Liver (tissue), 8 donors: ENCODE measurements at regions not wholly inside any gene's neighbourhood (a gene's known extent, or its start where the extent isn't known, plus 50 kb on each side); places are given as distances from the start of the nearest gene placed in this dataset.

Experiments used
- DNase-seq: peaks from one replicate; pipeline ENCODE4 v3.0.0-alpha.2; 2017; ENCODE audit warnings: low spot score
- H3K27ac ChIP-seq, 2 donors: one replicate each; pipeline ENCODE4 v1.7.0; 2013; ENCODE audit warnings: inconsistent platforms in 2 of 2, low read length in 2 of 2, control low read depth in 1 of 2, low read depth in 1 of 2, mild to moderate bottlenecking in 1 of 2
- H3K27me3 ChIP-seq, 4 donors: one replicate each; pipeline versions ENCODE4 v1.6.1 to v1.7.0; 2013; ENCODE audit warnings: low read length in 3 of 4, inconsistent platforms in 1 of 4, mild to moderate bottlenecking in 1 of 4, moderate library complexity in 1 of 4; ENCODE audit not compliant: control insufficient read depth in 4 of 4, insufficient read depth in 4 of 4
- H3K36me3 ChIP-seq, 4 donors: one replicate each; pipeline versions ENCODE4 v1.6.1 to v1.7.0; 2013; ENCODE audit warnings: low read length in 3 of 4, mild to moderate bottlenecking in 3 of 4, low read depth in 1 of 4, moderate library complexity in 1 of 4; ENCODE audit not compliant: control insufficient read depth in 4 of 4, insufficient read depth in 3 of 4
- H3K4me1 ChIP-seq, 4 donors: one replicate each; pipeline versions ENCODE4 v1.6.1 to v1.7.0; 2013; ENCODE audit warnings: low read length in 3 of 4, mild to moderate bottlenecking in 3 of 4, moderate library complexity in 1 of 4; ENCODE audit not compliant: control insufficient read depth in 4 of 4, insufficient read depth in 4 of 4
- H3K4me3 ChIP-seq, 3 donors: one replicate each; pipeline versions ENCODE4 v1.6.1 to v1.7.0; 2013; ENCODE audit warnings: low read length in 3 of 3, control low read depth in 1 of 3, low read depth in 1 of 3, mild to moderate bottlenecking in 1 of 3
- H3K9ac ChIP-seq, 2 donors: one replicate each; pipeline ENCODE4 v1.7.0; 2013; ENCODE audit warnings: low read length in 2 of 2, mild to moderate bottlenecking in 2 of 2, moderate library complexity in 2 of 2, control low read depth in 1 of 2, low read depth in 1 of 2
- H3K9me3 ChIP-seq, 4 donors: one replicate each; pipeline versions ENCODE4 v1.6.1 to v1.7.0; 2013; ENCODE audit warnings: low read length in 3 of 4; ENCODE audit not compliant: control insufficient read depth in 4 of 4
- ATF3 ChIP-seq: IDR thresholded peaks from 2 replicates; pipeline ENCODE4 v1.6.1; 2016; ENCODE audit warnings: antibody characterized with exemption
- CTCF ChIP-seq: fragments of 150-350 bp; IDR thresholded peaks from 2 replicates; pipeline ENCODE4 v1.5.1; 2017; ENCODE audit warnings: improper control_type of control experiment, low read depth, low read length; ENCODE audit not compliant: missing input control
- FOXA1 ChIP-seq: IDR thresholded peaks from 2 replicates; pipeline ENCODE4 v1.6.1; 2016; ENCODE audit warnings: antibody characterized with exemption
- FOXA2 ChIP-seq: IDR thresholded peaks from 2 replicates; pipeline ENCODE4 v1.6.1; 2016; ENCODE audit warnings: antibody characterized with exemption
- GABPA ChIP-seq, 2 donors: IDR thresholded peaks in 1 of 2; conservative IDR thresholded peaks in 1 of 2; 2 replicates each; pipeline ENCODE4 v1.6.1; 2016; ENCODE audit warnings: antibody characterized with exemption in 2 of 2, mild to moderate bottlenecking in 1 of 2, moderate library complexity in 1 of 2
- HNF4A ChIP-seq, 2 donors: conservative IDR thresholded peaks; 2 replicates each; pipeline ENCODE4 v1.6.1; 2016; ENCODE audit warnings: antibody characterized with exemption in 2 of 2, mild to moderate bottlenecking in 2 of 2
- HNF4G ChIP-seq: IDR thresholded peaks from 2 replicates; pipeline ENCODE4 v1.6.1; 2016; ENCODE audit warnings: antibody characterized with exemption
- JUND ChIP-seq, 2 donors: IDR thresholded peaks; 2 replicates each; pipeline ENCODE4 v1.6.1; 2016; ENCODE audit warnings: antibody characterized with exemption in 2 of 2
- MAX ChIP-seq: IDR thresholded peaks from 2 replicates; pipeline ENCODE4 v1.6.1; 2016; ENCODE audit warnings: antibody characterized with exemption
- NR2F2 ChIP-seq: IDR thresholded peaks from 2 replicates; pipeline ENCODE4 v1.6.1; 2016; ENCODE audit warnings: antibody characterized with exemption
- REST ChIP-seq: IDR thresholded peaks from 2 replicates; pipeline ENCODE4 v1.6.1; 2016; ENCODE audit warnings: antibody characterized with exemption, mild to moderate bottlenecking
- RXRA ChIP-seq, 2 donors: IDR thresholded peaks; 2 replicates each; pipeline ENCODE4 v1.6.1; 2017 to 2018; ENCODE audit warnings: antibody characterized with exemption in 2 of 2, mild to moderate bottlenecking in 1 of 2
- SP1 ChIP-seq: IDR thresholded peaks from 2 replicates; pipeline ENCODE4 v1.6.1; 2018; ENCODE audit warnings: antibody characterized with exemption, mild to moderate bottlenecking
- YY1 ChIP-seq: IDR thresholded peaks from 2 replicates; pipeline ENCODE4 v1.6.1; 2016; ENCODE audit warnings: antibody characterized with exemption, mild to moderate bottlenecking
- ZBTB33 ChIP-seq: IDR thresholded peaks from 2 replicates; pipeline ENCODE4 v1.6.1; 2016; ENCODE audit warnings: antibody characterized with exemption
- WGBS: extraction: QIAGEN DNeasy Blood & Tissue Kit; methylation state at CpG from one replicate; pipeline ENCODE4 v1.1.7; 2013; 5-methylcytosine and 5-hydroxymethylcytosine counted together
- donor health status: healthy.
- donor health status: healthy.
- donor health status: healthy.
- donor health status: healthy.
- donor health status: healthy.

GRCh38 chr9:14441976-14442651, 128.2 kb upstream of the NFIB start:
- DNase-seq = no peak
- H3K9ac ChIP-seq = no peak overlapping the region
- TF ChIP-seq FOXA2 (no peak), JUND (IDR thresholded peaks at IDR 0.05) (no peak), ATF3 (no peak), NR2F2 (no peak), CTCF (no peak), YY1 (no peak), HNF4G (no peak), SP1 (no peak), RXRA (IDR thresholded peaks at IDR 0.05) (no peak), GABPA (IDR thresholded peaks at IDR 0.05 in 1 of 2, conservative IDR thresholded peaks at IDR 0.05 in 1 of 2) (no peak), REST (no peak), ZBTB33 (no peak), HNF4A (conservative IDR thresholded peaks at IDR 0.05) (no peak)
- 85% methylated on average over 10 of the region's 10 CpGs for WGBS
- no peak overlapping the region for H3K4me3 ChIP-seq
- H3K27ac ChIP-seq = no peak overlapping the region
- H3K36me3 ChIP-seq = no peaks in the 10 kb centered on the region
- peaks cover 0 to 3% (median 0%) of the 10 kb centered on the region in 4 donors for H3K27me3 ChIP-seq
- H3K9me3 ChIP-seq = no peaks in the 10 kb centered on the region
- no peaks in the 10 kb centered on the region for H3K4me1 ChIP-seq

GRCh38 chr9:14441115-14441514, 127.2 kb upstream of the NFIB start:
- no peak for TF ChIP-seq NR2F2
- TF ChIP-seq RXRA (IDR thresholded peaks at IDR 0.05) = no peak
- no peak for TF ChIP-seq FOXA2
- no peak for TF ChIP-seq ATF3
- no peak for TF ChIP-seq HNF4G
- no peak for TF ChIP-seq FOXA1
- no peak for TF ChIP-seq YY1
- no peak for TF ChIP-seq JUND (IDR thresholded peaks at IDR 0.05)
- TF ChIP-seq SP1 = no peak
- TF ChIP-seq REST = no peak
- no peak for TF ChIP-seq ZBTB33
- no peak for TF ChIP-seq MAX
- no peak for TF ChIP-seq HNF4A (conservative IDR thresholded peaks at IDR 0.05)
- no peaks in the 10 kb centered on the region for H3K36me3 ChIP-seq
- H3K9ac ChIP-seq = no peak overlapping the region
- H3K4me1 ChIP-seq = no peaks in the 10 kb centered on the region
- DNase-seq = no peak
- H3K9me3 ChIP-seq = no peaks in the 10 kb centered on the region
- 77% methylated on average over 8 of the region's 8 CpGs for WGBS
- peaks cover 0 to 1% (median 0%) of the 10 kb centered on the region in 4 donors for H3K27me3 ChIP-seq
- no peak overlapping the region for H3K27ac ChIP-seq
- H3K4me3 ChIP-seq = no peak overlapping the region
